ENCODE measurements at regions not wholly inside any gene's neighbourhood (a gene's known extent, or its start where the extent isn't known, plus 50 kb on each side); places are given as distances from the start of the nearest gene placed in this dataset.
"Not testable (repeated sequence)": the region's sequence is repeated elsewhere in the genome, so short reads cannot be mapped to it uniquely, and the experiment has no call there.

- DNase-seq (ENCODE audit: low spot score): no peak
These were observed 181.8 kb upstream of the GCFC2 start for GRCh38 chr2:75892490-75892889.

GRCh38 chr2:75882530-75882929 is 171.8 kb upstream of the GCFC2 start:
- no peak for DNase-seq (ENCODE audit: low spot score)

GRCh38 chr2:75875606-75876005 is 164.9 kb upstream of the GCFC2 start:
- DNase-seq (ENCODE audit: low spot score): not testable (repeated sequence)

GRCh38 chr2:75871762-75872614 is 161.3 kb upstream of the GCFC2 start:
- not testable (repeated sequence) for DNase-seq (ENCODE audit: low spot score)

- DNase-seq (ENCODE audit: low spot score): no peak
These were observed 160.0 kb upstream of the GCFC2 start for GRCh38 chr2:75870651-75871137.

- DNase-seq (ENCODE audit: low spot score): no peak
These were observed 159.4 kb upstream of the GCFC2 start for GRCh38 chr2:75870133-75870532.

GRCh38 chr2:75865702-75866101 is 155.0 kb upstream of the GCFC2 start:
- DNase-seq (ENCODE audit: low spot score): no peak

GRCh38 chr2:75865083-75865482 is 154.4 kb upstream of the GCFC2 start:
- DNase-seq (ENCODE audit: low spot score): no peak

- no peak for DNase-seq (ENCODE audit: low spot score)
These were observed 151.8 kb upstream of the GCFC2 start for GRCh38 chr2:75862547-75862946.

- DNase-seq (ENCODE audit: low spot score): no peak
These were observed 142.7 kb upstream of the GCFC2 start for GRCh38 chr2:75853436-75853835.

- DNase-seq (ENCODE audit: low spot score): no peak
These were observed 141.9 kb upstream of the GCFC2 start for GRCh38 chr2:75852639-75853038.

GRCh38 chr2:75846683-75847190 is 136.0 kb upstream of the GCFC2 start:
- no peak for DNase-seq (ENCODE audit: low spot score)

- no peak for DNase-seq (ENCODE audit: low spot score)
These were observed 133.9 kb upstream of the GCFC2 start for GRCh38 chr2:75844651-75845050.

- DNase-seq (ENCODE audit: low spot score): not testable (repeated sequence)
These were observed 123.9 kb upstream of the GCFC2 start for GRCh38 chr2:75834588-75834987.

GRCh38 chr2:75833386-75833785 is 122.7 kb upstream of the GCFC2 start:
- DNase-seq (ENCODE audit: low spot score): no peak

GRCh38 chr2:75828826-75829225 is 118.1 kb upstream of the GCFC2 start:
- DNase-seq (ENCODE audit: low spot score): no peak

- DNase-seq (ENCODE audit: low spot score): not testable (repeated sequence)
These were observed 112.8 kb upstream of the GCFC2 start for GRCh38 chr2:75823515-75823914.

GRCh38 chr2:75822336-75822735 is 111.6 kb upstream of the GCFC2 start:
- no peak for DNase-seq (ENCODE audit: low spot score)

- DNase-seq (ENCODE audit: low spot score): no peak
These were observed 110.0 kb upstream of the GCFC2 start for GRCh38 chr2:75820693-75821092.

- no peak for DNase-seq (ENCODE audit: low spot score)
These were observed 100.1 kb upstream of the GCFC2 start for GRCh38 chr2:75810611-75811330.

- DNase-seq (ENCODE audit: low spot score): no peak
These were observed 98.2 kb upstream of the GCFC2 start for GRCh38 chr2:75808793-75809535.

GRCh38 chr2:75807992-75808391 is 97.3 kb upstream of the GCFC2 start:
- DNase-seq (ENCODE audit: low spot score): no peak

Measured in AG08396 (cell line).